Neural progenitor cell (in vitro differentiated cells): ENCODE measurements at regions not wholly inside any gene's neighbourhood (a gene's known extent, or its start where the extent isn't known, plus 50 kb on each side); places are given as distances from the start of the nearest gene placed in this dataset.

Source experiments
- EZH2 ChIP-seq: fragments of 200-600 bp; sonication (generic); IDR thresholded peaks from 2 replicates; pipeline ENCODE4 v1.6.1; 2017; ENCODE audit warnings: antibody characterized with exemption, mild to moderate bottlenecking, moderate library complexity
- EZH2phosphoT487 ChIP-seq: fragments of 200-600 bp; sonication (generic); IDR thresholded peaks from 2 replicates; pipeline ENCODE4 v1.6.1; 2017; ENCODE audit warnings: antibody characterized with exemption
- TF ChIP-seq, protein P1 (sequence below): fragments of 200-600 bp; sonication (generic); IDR thresholded peaks from 2 replicates; pipeline ENCODE4 v1.5.1; 2017; ENCODE audit warnings: antibody characterized with exemption, mild to moderate bottlenecking

DNA sequence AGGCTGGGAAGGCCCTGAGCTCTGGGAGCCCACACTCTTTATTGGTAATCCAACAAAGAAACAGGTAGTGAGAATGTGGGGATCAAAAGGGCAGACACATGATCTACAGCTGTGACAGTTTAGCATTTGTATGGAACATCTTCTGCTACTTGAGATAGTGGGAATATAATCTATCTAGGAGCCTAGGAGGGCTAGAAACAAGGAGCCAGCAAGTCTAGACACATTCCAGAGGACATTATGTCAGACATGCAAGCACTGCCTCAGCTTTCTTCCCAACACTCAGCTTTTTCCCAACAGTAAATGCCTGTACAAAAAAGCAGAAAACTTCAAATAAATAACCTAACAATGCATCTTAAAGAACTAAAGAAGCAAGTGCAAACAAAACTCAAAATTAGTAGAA lies 1150.6 kb upstream of the RAG2 start:
- TF ChIP-seq, protein P1, sequence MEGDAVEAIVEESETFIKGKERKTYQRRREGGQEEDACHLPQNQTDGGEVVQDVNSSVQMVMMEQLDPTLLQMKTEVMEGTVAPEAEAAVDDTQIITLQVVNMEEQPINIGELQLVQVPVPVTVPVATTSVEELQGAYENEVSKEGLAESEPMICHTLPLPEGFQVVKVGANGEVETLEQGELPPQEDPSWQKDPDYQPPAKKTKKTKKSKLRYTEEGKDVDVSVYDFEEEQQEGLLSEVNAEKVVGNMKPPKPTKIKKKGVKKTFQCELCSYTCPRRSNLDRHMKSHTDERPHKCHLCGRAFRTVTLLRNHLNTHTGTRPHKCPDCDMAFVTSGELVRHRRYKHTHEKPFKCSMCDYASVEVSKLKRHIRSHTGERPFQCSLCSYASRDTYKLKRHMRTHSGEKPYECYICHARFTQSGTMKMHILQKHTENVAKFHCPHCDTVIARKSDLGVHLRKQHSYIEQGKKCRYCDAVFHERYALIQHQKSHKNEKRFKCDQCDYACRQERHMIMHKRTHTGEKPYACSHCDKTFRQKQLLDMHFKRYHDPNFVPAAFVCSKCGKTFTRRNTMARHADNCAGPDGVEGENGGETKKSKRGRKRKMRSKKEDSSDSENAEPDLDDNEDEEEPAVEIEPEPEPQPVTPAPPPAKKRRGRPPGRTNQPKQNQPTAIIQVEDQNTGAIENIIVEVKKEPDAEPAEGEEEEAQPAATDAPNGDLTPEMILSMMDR, result no peak
- TF ChIP-seq EZH2phosphoT487, result no peak
- TF ChIP-seq EZH2, result no peak
